GM12878 (cell line): ENCODE measurements at regions not wholly inside any gene's neighbourhood (a gene's known extent, or its start where the extent isn't known, plus 50 kb on each side); places are given as distances from the start of the nearest gene placed in this dataset.

Experiments
- ATAC-seq: fragments of 200-7000 bp; cut with Tn5 transposase; 3 replicates; pipeline ENCODE4 v1.9.1; 2020; ENCODE audit warnings: mild to moderate bottlenecking, moderate library complexity
- BruUV-seq: library from RNA; stranded (reverse); fragments of 400-500 nt; replicated peaks from 2 replicates; lab custom pipeline; 2021; lab: Mats Ljungman, UMichigan
- CTCF ChIA-PET: fragments of 300-600 bp; sonication (Branson Sonifier 250); formaldehyde crosslinking; extraction: SDS; loops from one replicate; lab custom pipeline; 2021; ENCODE audit warnings: inconsistent platforms; lab: Yijun Ruan, JAX
- POLR2A ChIA-PET: fragments of 350-600 bp; formaldehyde crosslinking; extraction: SDS; loops from one replicate; lab custom pipeline; 2021; ENCODE audit warnings: inconsistent platforms; lab: Charles Lee
- RAD21 ChIA-PET: fragments of 300-600 bp; sonication (Branson Sonifier 250); formaldehyde crosslinking; loops from one replicate; lab custom pipeline; 2023; ENCODE audit warnings: antibody characterized with exemption; ENCODE audit not compliant: unreplicated experiment; lab: Charles Lee
- SMC1A ChIA-PET: fragments of 300-600 bp; sonication (Branson Sonifier 250); formaldehyde crosslinking; loops from one replicate; lab custom pipeline; 2023; ENCODE audit not compliant: unreplicated experiment, uncharacterized antibody; lab: Charles Lee
- DNase-seq: peaks from one replicate; pipeline ENCODE4 v3.0.0-alpha.2; 2011; ENCODE audit warnings: low read depth, low spot score
- FAIRE-seq: peaks from 3 replicates; lab custom pipeline; 2011; peaks lifted over from hg19 to GRCh38; lab: Jason Lieb, UNC
- H2AFZ ChIP-seq: 2 replicates; pipeline ENCODE4 v1.6.0; 2011; ENCODE audit warnings: low read depth, low read length, control low read depth; ENCODE audit not compliant: control insufficient read depth
- H3K27ac ChIP-seq: 2 replicates; pipeline ENCODE4 v1.5.1; 2011; ENCODE audit warnings: control low read depth; ENCODE audit not compliant: control insufficient read depth, insufficient read depth
- H3K27me3 ChIP-seq, 2 experiments: replicated peaks in 1 of 2; 2 replicates each; pipeline versions ENCODE4 v1.6.0 to v1.6.1; 2011; ENCODE audit warnings: low read length in 1 of 2; ENCODE audit not compliant: control insufficient read depth in 2 of 2, insufficient read depth in 2 of 2
- H3K36me3 ChIP-seq, 2 experiments: 2 replicates each; pipeline ENCODE4 v1.5.1; 2011; ENCODE audit warnings: low read length in 1 of 2; ENCODE audit not compliant: control insufficient read depth in 2 of 2, insufficient read depth in 2 of 2
- H3K4me1 ChIP-seq: 2 replicates; pipeline ENCODE4 v1.6.1; 2011; ENCODE audit warnings: mild to moderate bottlenecking, low read length, moderate library complexity, mixed read lengths; ENCODE audit not compliant: control insufficient read depth, insufficient read depth
- H3K4me2 ChIP-seq: 2 replicates; pipeline ENCODE4 v1.6.0; 2011; ENCODE audit warnings: control low read depth; ENCODE audit not compliant: control insufficient read depth, insufficient read depth
- H3K4me3 ChIP-seq: fragments of 200-600 bp; sonication (generic); 2 replicates; pipeline ENCODE4 v1.5.1; 2016
- H3K79me2 ChIP-seq: 2 replicates; pipeline ENCODE4 v1.6.0; 2011; ENCODE audit warnings: low read length; ENCODE audit not compliant: control insufficient read depth, insufficient read depth
- H3K9ac ChIP-seq: 2 replicates; pipeline ENCODE4 v1.8.0; 2011; ENCODE audit warnings: low read length, control low read depth, mixed read lengths; ENCODE audit not compliant: control insufficient read depth, insufficient read depth
- H3K9me3 ChIP-seq: replicated peaks from 3 replicates; pipeline ENCODE4 v1.5.1; 2011; ENCODE audit warnings: mild to moderate bottlenecking, low read length; ENCODE audit not compliant: control insufficient read depth, insufficient read depth
- H4K20me1 ChIP-seq: 2 replicates; pipeline ENCODE4 v1.6.0; 2011; ENCODE audit not compliant: control insufficient read depth, insufficient read depth
- FOS ChIP-seq: IDR thresholded peaks from 3 replicates; pipeline ENCODE4 v1.6.1; 2011; ENCODE audit warnings: borderline replicate concordance; ENCODE audit not compliant: insufficient read length; ENCODE audit errors: extremely low read depth
- KAT2A ChIP-seq: conservative IDR thresholded peaks from 2 replicates; pipeline ENCODE4 v1.6.1; 2011; ENCODE audit warnings: low read depth, low read length; ENCODE audit not compliant: control insufficient read depth
- MYB ChIP-seq: fragments of 150-350 bp; IDR thresholded peaks from 2 replicates; pipeline ENCODE4 v1.6.1; 2014; ENCODE audit warnings: mild to moderate bottlenecking, low read depth, low read length, borderline replicate concordance
- RAD51 ChIP-seq: fragments of 450-650 bp; IDR thresholded peaks from 2 replicates; pipeline ENCODE4 v1.6.1; 2016; ENCODE audit warnings: moderate library complexity, mild to moderate bottlenecking, inconsistent platforms
- RUNX3 ChIP-seq: IDR thresholded peaks from 2 replicates; pipeline ENCODE4 v1.6.1; 2012; ENCODE audit warnings: low read length, inconsistent platforms
- STAT3 ChIP-seq: IDR thresholded peaks from 2 replicates; pipeline ENCODE4 v1.6.1; 2011; ENCODE audit warnings: low read depth, low read length, improper control_type of control experiment
- SUPT20H ChIP-seq: IDR thresholded peaks from 2 replicates; pipeline ENCODE4 v1.6.1; 2011; ENCODE audit warnings: low read depth, mild to moderate bottlenecking, low read length, moderate library complexity, borderline replicate concordance; ENCODE audit not compliant: control insufficient read depth
- TCF3 ChIP-seq: IDR thresholded peaks from 2 replicates; pipeline ENCODE4 v1.6.1; 2012; ENCODE audit warnings: low read depth, mild to moderate bottlenecking, low read length, borderline replicate concordance; ENCODE audit not compliant: insufficient read depth
- ZNF622 ChIP-seq: fragments of 450-650 bp; IDR thresholded peaks from 2 replicates; pipeline ENCODE4 v1.6.1; 2017; ENCODE audit warnings: mild to moderate bottlenecking, inconsistent platforms
- WGBS: methylation state at CpG from one replicate; pipeline ENCODE4 v1.1.6; 2016; ENCODE audit warnings: low lambda C conversion rate; ENCODE audit not compliant: insufficient replicate concordance, insufficient coverage; ENCODE audit errors: missing lambda C conversion rate; 5-methylcytosine and 5-hydroxymethylcytosine counted together
- in situ Hi-C: fragments of 300-500 bp; cut with MboI; formaldehyde crosslinking; loops from 9 replicates; pipeline ENCODE4 v1.14.3; 2018; ENCODE audit warnings: mixed read lengths
- intact Hi-C: fragments of 100-400 bp; cut with micrococcal nuclease; formaldehyde crosslinking; loops from one replicate; pipeline ENCODE4 v1.14.2; 2022; ENCODE audit not compliant: unreplicated experiment
- TF ChIP-seq, protein P1 (sequence below): IDR thresholded peaks from 2 replicates; pipeline ENCODE4 v1.6.1; 2012; ENCODE audit warnings: improper control_type of control experiment, low read depth, low read length; ENCODE audit not compliant: insufficient replicate concordance
- TF ChIP-seq, protein P2 (sequence below): fragments of 450-650 bp; IDR thresholded peaks from 2 replicates; pipeline ENCODE4 v1.6.1; 2017; ENCODE audit warnings: mild to moderate bottlenecking
- TF ChIP-seq, protein P3 (sequence below): fragments of 450-650 bp; IDR thresholded peaks from 2 replicates; pipeline ENCODE4 v1.6.1; 2017; ENCODE audit warnings: mild to moderate bottlenecking, moderate library complexity
- TF ChIP-seq, protein P4 (sequence below): IDR thresholded peaks from 2 replicates; pipeline ENCODE4 v1.6.1; 2012; ENCODE audit warnings: low read depth, low read length, improper control_type of control experiment

DNA sequence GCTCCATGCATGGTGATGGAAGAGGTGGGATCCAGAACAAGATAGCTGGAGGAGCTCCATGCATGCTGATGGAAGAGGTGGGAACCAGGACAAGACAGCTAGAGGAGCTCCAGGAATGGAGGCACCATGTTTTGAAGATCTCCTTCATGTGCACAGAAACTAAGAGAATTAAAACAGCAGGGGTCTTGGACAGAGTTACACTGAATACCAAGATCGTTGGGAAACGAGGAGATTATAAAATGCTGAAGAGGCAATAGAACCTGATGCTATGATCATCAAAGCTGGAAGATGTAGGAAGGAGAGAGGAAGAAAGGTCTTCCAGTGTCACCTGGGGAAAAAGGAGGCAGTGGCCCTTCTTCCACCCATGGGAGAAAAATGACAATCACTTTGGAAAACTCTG lies 193.6 kb upstream of the PFKP start:
- ATAC-seq (no peak), DNase-seq (no peak), FAIRE-seq (no peak)
- Histone ChIP-seq H3K27me3 (peaks cover 0 to 2% of the 10 kb centered on the region in 2 experiments; a peak in 2 of 4 replicates), H4K20me1 (no peaks in the 10 kb centered on the region), H2AFZ (no peak overlapping the region), H3K36me3 (no peaks in the 10 kb centered on the region), H3K4me3 (no peak overlapping the region), H3K4me1 (no peaks in the 10 kb centered on the region), H3K4me2 (no peak overlapping the region), H3K9ac (no peak overlapping the region), H3K27ac (no peak overlapping the region), H3K9me3 (no peaks in the 10 kb centered on the region), H3K79me2 (no peaks in the 10 kb centered on the region)
- 29% methylated on average over 2 of the region's 2 CpGs for WGBS
- ChIA-PET SMC1A (no interaction called here), POLR2A (no interaction called here), CTCF (no interaction called here), RAD21 (no interaction called here)
- BruUV-seq: no TSS peak
- in situ Hi-C loops (no loop called here), intact Hi-C loops (no loop called here)
- TF ChIP-seq MYB (no peak), STAT3 (no peak), SUPT20H (no peak), FOS (no peak), RAD51 (no peak), TCF3 (no peak), KAT2A (no peak), RUNX3 (no peak), ZNF622 (no peak)
- TF ChIP-seq, protein P1, sequence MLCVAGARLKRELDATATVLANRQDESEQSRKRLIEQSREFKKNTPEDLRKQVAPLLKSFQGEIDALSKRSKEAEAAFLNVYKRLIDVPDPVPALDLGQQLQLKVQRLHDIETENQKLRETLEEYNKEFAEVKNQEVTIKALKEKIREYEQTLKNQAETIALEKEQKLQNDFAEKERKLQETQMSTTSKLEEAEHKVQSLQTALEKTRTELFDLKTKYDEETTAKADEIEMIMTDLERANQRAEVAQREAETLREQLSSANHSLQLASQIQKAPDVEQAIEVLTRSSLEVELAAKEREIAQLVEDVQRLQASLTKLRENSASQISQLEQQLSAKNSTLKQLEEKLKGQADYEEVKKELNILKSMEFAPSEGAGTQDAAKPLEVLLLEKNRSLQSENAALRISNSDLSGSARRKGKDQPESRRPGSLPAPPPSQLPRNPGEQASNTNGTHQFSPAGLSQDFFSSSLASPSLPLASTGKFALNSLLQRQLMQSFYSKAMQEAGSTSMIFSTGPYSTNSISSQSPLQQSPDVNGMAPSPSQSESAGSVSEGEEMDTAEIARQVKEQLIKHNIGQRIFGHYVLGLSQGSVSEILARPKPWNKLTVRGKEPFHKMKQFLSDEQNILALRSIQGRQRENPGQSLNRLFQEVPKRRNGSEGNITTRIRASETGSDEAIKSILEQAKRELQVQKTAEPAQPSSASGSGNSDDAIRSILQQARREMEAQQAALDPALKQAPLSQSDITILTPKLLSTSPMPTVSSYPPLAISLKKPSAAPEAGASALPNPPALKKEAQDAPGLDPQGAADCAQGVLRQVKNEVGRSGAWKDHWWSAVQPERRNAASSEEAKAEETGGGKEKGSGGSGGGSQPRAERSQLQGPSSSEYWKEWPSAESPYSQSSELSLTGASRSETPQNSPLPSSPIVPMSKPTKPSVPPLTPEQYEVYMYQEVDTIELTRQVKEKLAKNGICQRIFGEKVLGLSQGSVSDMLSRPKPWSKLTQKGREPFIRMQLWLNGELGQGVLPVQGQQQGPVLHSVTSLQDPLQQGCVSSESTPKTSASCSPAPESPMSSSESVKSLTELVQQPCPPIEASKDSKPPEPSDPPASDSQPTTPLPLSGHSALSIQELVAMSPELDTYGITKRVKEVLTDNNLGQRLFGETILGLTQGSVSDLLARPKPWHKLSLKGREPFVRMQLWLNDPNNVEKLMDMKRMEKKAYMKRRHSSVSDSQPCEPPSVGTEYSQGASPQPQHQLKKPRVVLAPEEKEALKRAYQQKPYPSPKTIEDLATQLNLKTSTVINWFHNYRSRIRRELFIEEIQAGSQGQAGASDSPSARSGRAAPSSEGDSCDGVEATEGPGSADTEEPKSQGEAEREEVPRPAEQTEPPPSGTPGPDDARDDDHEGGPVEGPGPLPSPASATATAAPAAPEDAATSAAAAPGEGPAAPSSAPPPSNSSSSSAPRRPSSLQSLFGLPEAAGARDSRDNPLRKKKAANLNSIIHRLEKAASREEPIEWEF: no peak
- TF ChIP-seq, protein P2, sequence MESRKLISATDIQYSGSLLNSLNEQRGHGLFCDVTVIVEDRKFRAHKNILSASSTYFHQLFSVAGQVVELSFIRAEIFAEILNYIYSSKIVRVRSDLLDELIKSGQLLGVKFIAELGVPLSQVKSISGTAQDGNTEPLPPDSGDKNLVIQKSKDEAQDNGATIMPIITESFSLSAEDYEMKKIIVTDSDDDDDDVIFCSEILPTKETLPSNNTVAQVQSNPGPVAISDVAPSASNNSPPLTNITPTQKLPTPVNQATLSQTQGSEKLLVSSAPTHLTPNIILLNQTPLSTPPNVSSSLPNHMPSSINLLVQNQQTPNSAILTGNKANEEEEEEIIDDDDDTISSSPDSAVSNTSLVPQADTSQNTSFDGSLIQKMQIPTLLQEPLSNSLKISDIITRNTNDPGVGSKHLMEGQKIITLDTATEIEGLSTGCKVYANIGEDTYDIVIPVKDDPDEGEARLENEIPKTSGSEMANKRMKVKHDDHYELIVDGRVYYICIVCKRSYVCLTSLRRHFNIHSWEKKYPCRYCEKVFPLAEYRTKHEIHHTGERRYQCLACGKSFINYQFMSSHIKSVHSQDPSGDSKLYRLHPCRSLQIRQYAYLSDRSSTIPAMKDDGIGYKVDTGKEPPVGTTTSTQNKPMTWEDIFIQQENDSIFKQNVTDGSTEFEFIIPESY: no peak
- TF ChIP-seq, protein P3, sequence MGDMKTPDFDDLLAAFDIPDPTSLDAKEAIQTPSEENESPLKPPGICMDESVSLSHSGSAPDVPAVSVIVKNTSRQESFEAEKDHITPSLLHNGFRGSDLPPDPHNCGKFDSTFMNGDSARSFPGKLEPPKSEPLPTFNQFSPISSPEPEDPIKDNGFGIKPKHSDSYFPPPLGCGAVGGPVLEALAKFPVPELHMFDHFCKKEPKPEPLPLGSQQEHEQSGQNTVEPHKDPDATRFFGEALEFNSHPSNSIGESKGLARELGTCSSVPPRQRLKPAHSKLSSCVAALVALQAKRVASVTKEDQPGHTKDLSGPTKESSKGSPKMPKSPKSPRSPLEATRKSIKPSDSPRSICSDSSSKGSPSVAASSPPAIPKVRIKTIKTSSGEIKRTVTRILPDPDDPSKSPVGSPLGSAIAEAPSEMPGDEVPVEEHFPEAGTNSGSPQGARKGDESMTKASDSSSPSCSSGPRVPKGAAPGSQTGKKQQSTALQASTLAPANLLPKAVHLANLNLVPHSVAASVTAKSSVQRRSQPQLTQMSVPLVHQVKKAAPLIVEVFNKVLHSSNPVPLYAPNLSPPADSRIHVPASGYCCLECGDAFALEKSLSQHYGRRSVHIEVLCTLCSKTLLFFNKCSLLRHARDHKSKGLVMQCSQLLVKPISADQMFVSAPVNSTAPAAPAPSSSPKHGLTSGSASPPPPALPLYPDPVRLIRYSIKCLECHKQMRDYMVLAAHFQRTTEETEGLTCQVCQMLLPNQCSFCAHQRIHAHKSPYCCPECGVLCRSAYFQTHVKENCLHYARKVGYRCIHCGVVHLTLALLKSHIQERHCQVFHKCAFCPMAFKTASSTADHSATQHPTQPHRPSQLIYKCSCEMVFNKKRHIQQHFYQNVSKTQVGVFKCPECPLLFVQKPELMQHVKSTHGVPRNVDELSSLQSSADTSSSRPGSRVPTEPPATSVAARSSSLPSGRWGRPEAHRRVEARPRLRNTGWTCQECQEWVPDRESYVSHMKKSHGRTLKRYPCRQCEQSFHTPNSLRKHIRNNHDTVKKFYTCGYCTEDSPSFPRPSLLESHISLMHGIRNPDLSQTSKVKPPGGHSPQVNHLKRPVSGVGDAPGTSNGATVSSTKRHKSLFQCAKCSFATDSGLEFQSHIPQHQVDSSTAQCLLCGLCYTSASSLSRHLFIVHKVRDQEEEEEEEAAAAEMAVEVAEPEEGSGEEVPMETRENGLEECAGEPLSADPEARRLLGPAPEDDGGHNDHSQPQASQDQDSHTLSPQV: no peak
- TF ChIP-seq, protein P4, sequence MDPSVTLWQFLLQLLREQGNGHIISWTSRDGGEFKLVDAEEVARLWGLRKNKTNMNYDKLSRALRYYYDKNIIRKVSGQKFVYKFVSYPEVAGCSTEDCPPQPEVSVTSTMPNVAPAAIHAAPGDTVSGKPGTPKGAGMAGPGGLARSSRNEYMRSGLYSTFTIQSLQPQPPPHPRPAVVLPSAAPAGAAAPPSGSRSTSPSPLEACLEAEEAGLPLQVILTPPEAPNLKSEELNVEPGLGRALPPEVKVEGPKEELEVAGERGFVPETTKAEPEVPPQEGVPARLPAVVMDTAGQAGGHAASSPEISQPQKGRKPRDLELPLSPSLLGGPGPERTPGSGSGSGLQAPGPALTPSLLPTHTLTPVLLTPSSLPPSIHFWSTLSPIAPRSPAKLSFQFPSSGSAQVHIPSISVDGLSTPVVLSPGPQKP: no peak
